ENCODE measurements at regions not wholly inside any gene's neighbourhood (a gene's known extent, or its start where the extent isn't known, plus 50 kb on each side); places are given as distances from the start of the nearest gene placed in this dataset.

DNA sequence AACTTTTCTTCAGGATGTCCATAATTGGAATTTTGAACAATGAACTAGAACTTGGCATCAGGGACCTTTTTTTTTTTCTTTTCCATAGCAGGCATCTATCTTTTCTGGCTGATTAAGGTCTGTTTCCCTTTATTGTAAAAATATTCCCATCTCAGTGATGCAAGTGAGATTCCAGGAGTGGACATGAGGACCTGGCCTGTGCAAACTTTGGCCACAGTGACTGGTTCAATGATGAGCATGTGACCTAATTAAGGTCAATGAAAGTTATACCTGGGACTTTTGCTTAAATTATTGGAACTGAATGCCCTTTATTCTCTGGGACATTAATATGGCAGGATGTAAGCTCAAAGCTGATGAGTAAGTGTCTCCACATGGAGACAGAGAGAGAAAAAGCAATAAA is 83.8 kb downstream of the DIO2 start:
- no peak for TF ChIP-seq EP300 (IDR thresholded peaks at IDR 0.05)
- TF ChIP-seq POLR2AphosphoS5 (IDR thresholded peaks at IDR 0.05), result no peak
- TF ChIP-seq POLR2A (IDR thresholded peaks at IDR 0.05), result no peak
- no peak for TF ChIP-seq CTCF (IDR thresholded peaks at IDR 0.05)
